Trophoblast cell (in vitro differentiated cells and primary cell): ENCODE measurements at regions not wholly inside any gene's neighbourhood (a gene's known extent, or its start where the extent isn't known, plus 50 kb on each side); places are given as distances from the start of the nearest gene placed in this dataset.

Source experiments
- DNase-seq, 2 donors: peaks; one replicate each; pipeline ENCODE4 v3.0.0-alpha.2; 2016
- H2AFZ ChIP-seq: 2 replicates; pipeline ENCODE4 v1.6.1; 2013; ENCODE audit warnings: low read length, moderate library complexity, mild to moderate bottlenecking; ENCODE audit not compliant: insufficient read depth, poor library complexity
- H2AK5ac ChIP-seq: 2 replicates; pipeline ENCODE4 v1.6.1; 2013; ENCODE audit warnings: mild to moderate bottlenecking, low read length
- H2BK120ac ChIP-seq: 2 replicates; pipeline ENCODE4 v1.6.1; 2013; ENCODE audit warnings: low read length, mild to moderate bottlenecking, moderate library complexity; ENCODE audit not compliant: insufficient read depth, poor library complexity
- H2BK12ac ChIP-seq: 2 replicates; pipeline ENCODE4 v1.6.1; 2013; ENCODE audit warnings: mild to moderate bottlenecking, low read length, moderate library complexity
- H2BK5ac ChIP-seq: 2 replicates; pipeline ENCODE4 v1.6.1; 2013; ENCODE audit warnings: low read length, low read depth, moderate library complexity, mild to moderate bottlenecking; ENCODE audit not compliant: poor library complexity
- H3K14ac ChIP-seq: 2 replicates; pipeline ENCODE4 v1.6.1; 2013; ENCODE audit warnings: mild to moderate bottlenecking, low read length
- H3K18ac ChIP-seq: 2 replicates; pipeline ENCODE4 v1.6.1; 2013; ENCODE audit warnings: mild to moderate bottlenecking, low read length
- H3K23ac ChIP-seq: 2 replicates; pipeline ENCODE4 v1.6.1; 2013; ENCODE audit warnings: low read length
- H3K27ac ChIP-seq: 2 replicates; pipeline ENCODE4 v1.5.1; 2013; ENCODE audit warnings: low read depth, mild to moderate bottlenecking, inconsistent platforms, low read length, moderate library complexity
- H3K27me3 ChIP-seq: 2 replicates; pipeline ENCODE4 v1.6.1; 2013; ENCODE audit warnings: inconsistent platforms, mild to moderate bottlenecking, low read length, moderate library complexity; ENCODE audit not compliant: insufficient read depth
- H3K36me3 ChIP-seq, 2 experiments: 1 replicate in 1 of 2; 2 replicates in 1 of 2; pipeline ENCODE4 v1.6.1; 2013; ENCODE audit warnings: low read length in 2 of 2, mild to moderate bottlenecking in 2 of 2, moderate library complexity in 1 of 2; ENCODE audit not compliant: insufficient read depth in 2 of 2, control insufficient read depth in 1 of 2
- H3K4ac ChIP-seq: 2 replicates; pipeline ENCODE4 v1.6.1; 2013; ENCODE audit warnings: low read depth, mild to moderate bottlenecking, low read length, moderate library complexity
- H3K4me1 ChIP-seq, 2 experiments: 1 replicate in 1 of 2; 2 replicates in 1 of 2; pipeline ENCODE4 v1.6.1; 2013; ENCODE audit warnings: low read length in 2 of 2, mild to moderate bottlenecking in 2 of 2, moderate library complexity in 1 of 2; ENCODE audit not compliant: insufficient read depth in 2 of 2, control insufficient read depth in 1 of 2
- H3K4me2 ChIP-seq: 2 replicates; pipeline ENCODE4 v1.6.1; 2013; ENCODE audit warnings: inconsistent platforms, mild to moderate bottlenecking, low read length, moderate library complexity
- H3K4me3 ChIP-seq: 2 replicates; pipeline ENCODE4 v1.5.1; 2013; ENCODE audit warnings: mild to moderate bottlenecking, low read depth, low read length, inconsistent platforms
- H3K79me1 ChIP-seq: one replicate; pipeline ENCODE4 v1.6.1; 2013; ENCODE audit warnings: low read length
- H3K79me2 ChIP-seq: 2 replicates; pipeline ENCODE4 v1.6.1; 2013; ENCODE audit warnings: low read length, mild to moderate bottlenecking; ENCODE audit not compliant: control insufficient read depth, insufficient read depth, poor library complexity
- H3K9ac ChIP-seq: 2 replicates; pipeline ENCODE4 v1.6.1; 2013; ENCODE audit warnings: mild to moderate bottlenecking, low read length
- H3K9me3 ChIP-seq: 2 replicates; pipeline ENCODE4 v1.6.1; 2013; ENCODE audit warnings: low read depth, mild to moderate bottlenecking, control low read depth, inconsistent platforms, low read length; ENCODE audit not compliant: insufficient read depth
- H4K12ac ChIP-seq: 2 replicates; pipeline ENCODE4 v1.6.1; 2013; ENCODE audit warnings: low read depth, mild to moderate bottlenecking, low read length, moderate library complexity
- H4K8ac ChIP-seq: 2 replicates; pipeline ENCODE4 v1.6.1; 2013; ENCODE audit warnings: low read depth, mild to moderate bottlenecking, low read length, moderate library complexity
- H4K91ac ChIP-seq: one replicate; pipeline ENCODE4 v1.6.1; 2013; ENCODE audit warnings: low read depth, mild to moderate bottlenecking, low read length, moderate library complexity
- WGBS: extraction: QIAGEN DNeasy Blood & Tissue Kit; methylation state at CpG from one replicate; pipeline ENCODE4 v1.1.7; 2013; ENCODE audit warnings: missing lambda C conversion rate; ENCODE audit not compliant: insufficient read length, insufficient coverage; ENCODE audit errors: extremely low coverage; 5-methylcytosine and 5-hydroxymethylcytosine counted together

DNA sequence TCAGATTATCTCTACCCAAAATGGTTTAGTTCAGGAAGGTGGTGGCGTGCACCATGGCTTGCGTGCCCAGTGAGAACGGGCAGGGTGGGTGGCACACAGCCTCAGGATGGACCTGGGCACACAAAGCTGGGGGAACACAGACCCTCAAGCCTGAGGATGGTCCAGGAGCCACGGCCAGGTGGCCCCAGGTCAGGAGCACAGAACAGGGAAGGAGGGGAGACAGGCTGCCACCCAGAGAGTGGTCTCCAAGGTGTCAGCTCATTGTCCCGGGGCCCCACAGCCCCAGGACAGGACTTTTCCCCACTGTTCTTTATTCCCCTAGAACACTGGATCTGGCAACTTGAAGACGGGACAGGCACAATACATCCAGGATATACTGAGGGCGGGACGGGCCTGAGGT, 75.6 kb upstream of the MGMT start:
- Histone ChIP-seq H2AK5ac (no peak overlapping the region), H3K27me3 (no peaks in the 10 kb centered on the region), H4K91ac (no peak overlapping the region), H3K4me2 (no peak overlapping the region), H3K4ac (no peak overlapping the region), H2BK120ac (no peak overlapping the region), H3K18ac (no peak overlapping the region), H3K4me1 (no peaks in the 10 kb centered on the region), H3K23ac (no peak overlapping the region), H3K4me3 (no peak overlapping the region), H2BK12ac (no peak overlapping the region), H3K14ac (no peak overlapping the region), H3K9ac (peak overlapping the region; percentile 22), H3K79me2 (no peaks in the 10 kb centered on the region), H3K27ac (no peak overlapping the region), H3K36me3 (no peaks in the 10 kb centered on the region), H4K12ac (no peak overlapping the region), H3K79me1 (no peaks in the 10 kb centered on the region), H2BK5ac (no peak overlapping the region), H2AFZ (no peak overlapping the region), H3K9me3 (peaks cover 1% of the 10 kb centered on the region), H4K8ac (no peak overlapping the region)
- no CpG with 5 or more reads among the region's 8 CpGs for WGBS
- no peak for DNase-seq

DNA sequence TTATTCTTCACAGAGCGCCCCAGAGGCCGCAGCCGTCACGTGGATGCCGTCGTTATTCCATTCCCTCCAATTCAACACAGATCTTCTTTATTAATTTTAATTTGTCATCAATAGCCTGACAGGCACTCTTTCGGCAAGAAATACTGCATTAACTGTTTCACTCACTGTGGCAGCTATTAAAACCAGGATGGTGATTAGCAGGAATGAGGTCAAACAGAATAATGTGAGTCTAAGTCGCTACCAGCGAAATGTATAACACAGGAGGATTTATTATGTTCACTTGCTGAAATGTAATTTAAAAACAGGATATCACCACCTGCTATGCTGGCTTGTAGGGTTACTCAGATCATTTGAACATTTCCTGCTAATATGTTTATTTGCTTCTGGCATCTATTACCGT, 74.2 kb upstream of the MGMT start:
- Histone ChIP-seq H3K9me3 (peaks cover 1% of the 10 kb centered on the region), H3K27me3 (no peaks in the 10 kb centered on the region), H3K36me3 (no peaks in the 10 kb centered on the region), H3K79me1 (no peaks in the 10 kb centered on the region), H2BK5ac (no peak overlapping the region), H2AFZ (no peak overlapping the region), H4K8ac (no peak overlapping the region), H4K91ac (no peak overlapping the region), H3K23ac (no peak overlapping the region), H3K79me2 (no peaks in the 10 kb centered on the region), H4K12ac (no peak overlapping the region), H3K14ac (no peak overlapping the region), H3K27ac (no peak overlapping the region), H3K4ac (no peak overlapping the region), H3K4me1 (no peaks in the 10 kb centered on the region), H2BK120ac (no peak overlapping the region), H3K4me3 (no peak overlapping the region), H2AK5ac (no peak overlapping the region), H3K18ac (no peak overlapping the region), H2BK12ac (no peak overlapping the region), H3K4me2 (no peak overlapping the region), H3K9ac (no peak overlapping the region)
- DNase-seq, result no peak
- no CpG with 5 or more reads among the region's 10 CpGs for WGBS

DNA sequence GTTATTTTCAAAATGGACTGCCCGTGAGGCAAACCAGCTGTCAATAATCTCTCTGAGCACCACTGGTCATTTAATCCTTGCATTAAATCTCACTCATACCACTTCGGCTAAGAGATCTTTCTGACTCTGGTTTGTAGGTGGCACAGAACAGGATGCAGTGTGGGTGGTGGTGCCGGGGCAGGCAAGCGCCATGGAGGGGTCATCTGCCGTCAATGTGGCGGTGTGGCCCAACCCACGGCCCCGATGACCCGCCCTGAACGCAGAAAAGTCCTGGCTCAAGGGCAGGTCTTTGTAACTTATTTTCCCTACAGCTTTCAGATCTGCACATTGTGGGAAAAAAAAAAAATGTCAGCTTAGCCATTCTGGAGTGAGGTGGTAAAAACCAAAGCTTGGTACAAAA, 73.2 kb upstream of the MGMT start:
- Histone ChIP-seq H3K27ac (no peak overlapping the region), H2BK120ac (no peak overlapping the region), H3K4me3 (no peak overlapping the region), H2BK12ac (no peak overlapping the region), H3K4ac (no peak overlapping the region), H3K27me3 (no peaks in the 10 kb centered on the region), H3K18ac (no peak overlapping the region), H3K36me3 (no peaks in the 10 kb centered on the region), H3K79me2 (no peaks in the 10 kb centered on the region), H3K23ac (no peak overlapping the region), H3K9me3 (peaks cover 1% of the 10 kb centered on the region), H3K4me2 (no peak overlapping the region), H3K9ac (no peak overlapping the region), H2AFZ (no peak overlapping the region), H3K79me1 (no peaks in the 10 kb centered on the region), H3K4me1 (no peaks in the 10 kb centered on the region), H4K12ac (no peak overlapping the region), H4K91ac (no peak overlapping the region), H3K14ac (no peak overlapping the region), H2BK5ac (no peak overlapping the region), H4K8ac (no peak overlapping the region), H2AK5ac (no peak overlapping the region)
- no peak for DNase-seq
- no CpG with 5 or more reads among the region's 10 CpGs for WGBS

DNA sequence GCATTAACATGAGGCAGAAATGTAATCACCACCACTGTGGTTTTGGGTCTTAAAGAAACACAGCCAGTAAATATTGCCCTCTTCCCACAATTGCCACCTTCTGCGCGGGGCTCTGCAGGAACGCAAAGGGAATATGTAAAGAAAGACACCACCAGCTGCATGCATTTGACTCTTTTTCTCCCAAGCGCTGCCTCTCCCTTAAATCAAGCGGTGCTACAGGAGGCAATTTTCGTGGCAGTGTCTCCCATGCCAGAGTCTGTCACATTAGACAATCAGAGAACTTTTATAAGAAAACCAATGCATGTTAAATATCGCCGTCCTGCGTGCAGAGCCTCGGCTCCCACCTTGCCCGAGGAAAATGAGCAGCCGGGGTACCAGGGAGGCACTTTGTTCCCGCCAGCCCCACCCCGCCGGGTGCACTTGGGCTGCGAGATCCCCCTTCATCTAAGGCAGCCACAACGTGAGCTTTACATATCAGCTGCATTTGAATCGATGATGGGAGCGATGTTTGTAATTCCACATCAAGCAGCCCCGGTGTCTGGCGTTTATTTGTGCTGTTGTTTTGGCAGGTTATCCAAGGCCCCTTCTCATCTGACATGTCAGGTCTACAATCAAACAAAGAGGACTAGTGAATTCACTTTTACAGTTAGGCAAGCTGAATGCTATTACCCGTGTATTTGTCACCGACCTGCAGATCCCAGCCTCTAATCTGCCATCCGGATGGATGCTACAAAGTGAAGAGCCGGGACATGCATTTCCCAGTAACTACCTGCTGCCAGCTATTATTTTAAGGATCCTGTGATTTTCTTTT, 72.3 kb upstream of the MGMT start:
- no peak overlapping the region for H3K4ac ChIP-seq
- H2BK120ac ChIP-seq, result no peak overlapping the region
- no peak overlapping the region for H3K4me2 ChIP-seq
- H4K8ac ChIP-seq, result no peak overlapping the region
- H3K18ac ChIP-seq, result no peak overlapping the region
- no peak overlapping the region for H2BK5ac ChIP-seq
- H3K4me1 ChIP-seq, result no peaks in the 10 kb centered on the region
- no peak overlapping the region for H3K4me3 ChIP-seq
- no peak overlapping the region for H2BK12ac ChIP-seq
- no peaks in the 10 kb centered on the region for H3K36me3 ChIP-seq
- no peak overlapping the region for H2AK5ac ChIP-seq
- H4K91ac ChIP-seq, result no peak overlapping the region
- no peaks in the 10 kb centered on the region for H3K27me3 ChIP-seq
- no peak for DNase-seq
- no peaks in the 10 kb centered on the region for H3K79me2 ChIP-seq
- no peak overlapping the region for H3K27ac ChIP-seq
- no peak overlapping the region for H3K23ac ChIP-seq
- H3K9ac ChIP-seq, result no peak overlapping the region
- H2AFZ ChIP-seq, result no peak overlapping the region
- H4K12ac ChIP-seq, result no peak overlapping the region
- peaks cover 1% of the 10 kb centered on the region for H3K9me3 ChIP-seq
- no peak overlapping the region for H3K14ac ChIP-seq
- no peaks in the 10 kb centered on the region for H3K79me1 ChIP-seq
- WGBS, result no CpG with 5 or more reads among the region's 25 CpGs
